ENCODE measurements at regions not wholly inside any gene's neighbourhood (a gene's known extent, or its start where the extent isn't known, plus 50 kb on each side); places are given as distances from the start of the nearest gene placed in this dataset.

GRCh38 chr2:43052204-43052943 lies 174.0 kb downstream of the ZFP36L2 start:
- no peak for DNase-seq (ENCODE audit: low read depth)

- DNase-seq (ENCODE audit: low read depth): no peak
These were observed 175.1 kb downstream of the ZFP36L2 start for GRCh38 chr2:43051338-43051737.

- DNase-seq (ENCODE audit: low read depth): no peak
These were observed 175.5 kb downstream of the ZFP36L2 start for GRCh38 chr2:43050866-43051265.

GRCh38 chr2:43049836-43050801 lies 176.3 kb downstream of the ZFP36L2 start:
- DNase-seq (ENCODE audit: low read depth): no peak

- no peak for DNase-seq (ENCODE audit: low read depth)
These were observed 179.1 kb downstream of the ZFP36L2 start for GRCh38 chr2:43047187-43047780.

- no peak for DNase-seq (ENCODE audit: low read depth)
These were observed 180.5 kb downstream of the ZFP36L2 start for GRCh38 chr2:43045866-43046265.

- no peak for DNase-seq (ENCODE audit: low read depth)
These were observed 182.2 kb downstream of the ZFP36L2 start for GRCh38 chr2:43044093-43044681.

GRCh38 chr2:43043553-43043870 lies 182.9 kb downstream of the ZFP36L2 start:
- DNase-seq (ENCODE audit: low read depth): no peak

GRCh38 chr2:43041661-43042360 lies 184.6 kb downstream of the ZFP36L2 start:
- no peak for DNase-seq (ENCODE audit: low read depth)

GRCh38 chr2:43041173-43041591 lies 185.2 kb downstream of the ZFP36L2 start:
- no peak for DNase-seq (ENCODE audit: low read depth)

GRCh38 chr2:43040084-43040854 lies 186.1 kb downstream of the ZFP36L2 start:
- DNase-seq (ENCODE audit: low read depth): no peak

- no peak for DNase-seq (ENCODE audit: low read depth)
These were observed 186.9 kb downstream of the ZFP36L2 start for GRCh38 chr2:43039376-43040080.

- no peak for DNase-seq (ENCODE audit: low read depth)
These were observed 187.7 kb downstream of the ZFP36L2 start for GRCh38 chr2:43038696-43039094.

- DNase-seq (ENCODE audit: low read depth): no peak
These were observed 188.2 kb downstream of the ZFP36L2 start for GRCh38 chr2:43038034-43038695.

- no peak for DNase-seq (ENCODE audit: low read depth)
These were observed 190.5 kb downstream of the ZFP36L2 start for GRCh38 chr2:43035922-43036321.

GRCh38 chr2:43034921-43035320 lies 191.5 kb downstream of the ZFP36L2 start:
- no peak for DNase-seq (ENCODE audit: low read depth)

- no peak for DNase-seq (ENCODE audit: low read depth)
These were observed 192.2 kb downstream of the ZFP36L2 start for GRCh38 chr2:43034242-43034619.

- DNase-seq (ENCODE audit: low read depth): no peak
These were observed 192.8 kb downstream of the ZFP36L2 start for GRCh38 chr2:43033466-43034241.

GRCh38 chr2:43033016-43033270 lies 193.5 kb downstream of the ZFP36L2 start:
- DNase-seq (ENCODE audit: low read depth): no peak
